ENCODE measurements at regions not wholly inside any gene's neighbourhood (a gene's known extent, or its start where the extent isn't known, plus 50 kb on each side); places are given as distances from the start of the nearest gene placed in this dataset.
"Not testable (repeated sequence)": the region's sequence is repeated elsewhere in the genome, so short reads cannot be mapped to it uniquely, and the experiment has no call there.

GRCh38 chr3:193915613-193916012 lies 220.3 kb upstream of the HES1 start:
- DNase-seq (ENCODE audit: extremely low spot score, insufficient read length, low read depth) (no peak), FAIRE-seq (no peak)

- FAIRE-seq: no peak
- no peak for DNase-seq (ENCODE audit: extremely low spot score, insufficient read length, low read depth)
Measured at GRCh38 chr3:193917158-193917557, 218.8 kb upstream of the HES1 start.

- no peak for DNase-seq (ENCODE audit: extremely low spot score, insufficient read length, low read depth)
- FAIRE-seq: no peak
Measured at GRCh38 chr3:193921465-193921864, 214.5 kb upstream of the HES1 start.

- FAIRE-seq (no peak), DNase-seq (ENCODE audit: extremely low spot score, insufficient read length, low read depth) (no peak)
Measured at GRCh38 chr3:193922034-193922774, 213.7 kb upstream of the HES1 start.

GRCh38 chr3:193923958-193924357 lies 212.0 kb upstream of the HES1 start:
- not testable (repeated sequence) for FAIRE-seq

GRCh38 chr3:193926071-193926470 lies 209.9 kb upstream of the HES1 start:
- DNase-seq (ENCODE audit: extremely low spot score, insufficient read length, low read depth): not testable (repeated sequence)

More at GRCh38 chr3:193923958-193924357, 212.0 kb upstream of the HES1 start:
- DNase-seq (ENCODE audit: extremely low spot score, insufficient read length, low read depth): not testable (repeated sequence)

GRCh38 chr3:193927413-193928206 lies 208.3 kb upstream of the HES1 start:
- not testable (repeated sequence) for FAIRE-seq; DNase-seq (ENCODE audit: extremely low spot score, insufficient read length, low read depth)

More at GRCh38 chr3:193926071-193926470, 209.9 kb upstream of the HES1 start:
- FAIRE-seq: not testable (repeated sequence)

GRCh38 chr3:193928354-193929209 lies 207.4 kb upstream of the HES1 start:
- no peak for FAIRE-seq
- no peak for DNase-seq (ENCODE audit: extremely low spot score, insufficient read length, low read depth)

- FAIRE-seq: no peak
- no peak for DNase-seq (ENCODE audit: extremely low spot score, insufficient read length, low read depth)
Measured at GRCh38 chr3:193929373-193929772, 206.6 kb upstream of the HES1 start.

GRCh38 chr3:193929921-193930646 lies 205.9 kb upstream of the HES1 start:
- DNase-seq (ENCODE audit: extremely low spot score, insufficient read length, low read depth) (no peak), FAIRE-seq (no peak)

- DNase-seq (ENCODE audit: extremely low spot score, insufficient read length, low read depth): no peak
- FAIRE-seq: no peak
Measured at GRCh38 chr3:193932136-193932535, 203.8 kb upstream of the HES1 start.

- FAIRE-seq: no peak
Measured at GRCh38 chr3:193932576-193932975, 203.4 kb upstream of the HES1 start.

GRCh38 chr3:193933451-193933850 lies 202.5 kb upstream of the HES1 start:
- no peak for DNase-seq (ENCODE audit: extremely low spot score, insufficient read length, low read depth)
- no peak for FAIRE-seq

More at GRCh38 chr3:193932576-193932975, 203.4 kb upstream of the HES1 start:
- no peak for DNase-seq (ENCODE audit: extremely low spot score, insufficient read length, low read depth)

GRCh38 chr3:193935916-193936315 lies 200.0 kb upstream of the HES1 start:
- FAIRE-seq (no peak), DNase-seq (ENCODE audit: extremely low spot score, insufficient read length, low read depth) (no peak)

GRCh38 chr3:193938613-193939012 lies 197.3 kb upstream of the HES1 start:
- no peak for FAIRE-seq

GRCh38 chr3:193939527-193939926 lies 196.4 kb upstream of the HES1 start:
- no peak for DNase-seq (ENCODE audit: extremely low spot score, insufficient read length, low read depth)
- FAIRE-seq: no peak

More at GRCh38 chr3:193938613-193939012, 197.3 kb upstream of the HES1 start:
- no peak for DNase-seq (ENCODE audit: extremely low spot score, insufficient read length, low read depth)

GRCh38 chr3:193940526-193940925 lies 195.4 kb upstream of the HES1 start:
- DNase-seq (ENCODE audit: extremely low spot score, insufficient read length, low read depth): no peak
- FAIRE-seq: no peak

- DNase-seq (ENCODE audit: extremely low spot score, insufficient read length, low read depth): no peak
- FAIRE-seq: no peak
Measured at GRCh38 chr3:193941486-193941885, 194.5 kb upstream of the HES1 start.

- no peak for DNase-seq (ENCODE audit: extremely low spot score, insufficient read length, low read depth)
- FAIRE-seq: no peak
Measured at GRCh38 chr3:193942516-193943055, 193.4 kb upstream of the HES1 start.
